GM12892 (cell line): ENCODE measurements at regions not wholly inside any gene's neighbourhood (a gene's known extent, or its start where the extent isn't known, plus 50 kb on each side); places are given as distances from the start of the nearest gene placed in this dataset.

ENCODE experiments used
- DNase-seq: peaks from one replicate; pipeline ENCODE4 v3.0.0; 2011; ENCODE audit not compliant: insufficient read length
- FAIRE-seq: peaks from 2 replicates; lab custom pipeline; 2011; peaks lifted over from hg19 to GRCh38; lab: Jason Lieb, UNC
- POLR2A ChIP-seq: IDR thresholded peaks from 2 replicates; pipeline ENCODE4 v1.6.1; 2011; ENCODE audit warnings: low read depth, low read length, control low read depth
- POLR2AphosphoS5 ChIP-seq: IDR thresholded peaks from 2 replicates; pipeline ENCODE4 v1.6.1; 2011; ENCODE audit warnings: low read depth, low read length, control low read depth
- TAF1 ChIP-seq: IDR thresholded peaks from 2 replicates; pipeline ENCODE4 v1.6.1; 2011; ENCODE audit warnings: low read depth, mild to moderate bottlenecking, control low read depth, low read length, borderline replicate concordance

DNA sequence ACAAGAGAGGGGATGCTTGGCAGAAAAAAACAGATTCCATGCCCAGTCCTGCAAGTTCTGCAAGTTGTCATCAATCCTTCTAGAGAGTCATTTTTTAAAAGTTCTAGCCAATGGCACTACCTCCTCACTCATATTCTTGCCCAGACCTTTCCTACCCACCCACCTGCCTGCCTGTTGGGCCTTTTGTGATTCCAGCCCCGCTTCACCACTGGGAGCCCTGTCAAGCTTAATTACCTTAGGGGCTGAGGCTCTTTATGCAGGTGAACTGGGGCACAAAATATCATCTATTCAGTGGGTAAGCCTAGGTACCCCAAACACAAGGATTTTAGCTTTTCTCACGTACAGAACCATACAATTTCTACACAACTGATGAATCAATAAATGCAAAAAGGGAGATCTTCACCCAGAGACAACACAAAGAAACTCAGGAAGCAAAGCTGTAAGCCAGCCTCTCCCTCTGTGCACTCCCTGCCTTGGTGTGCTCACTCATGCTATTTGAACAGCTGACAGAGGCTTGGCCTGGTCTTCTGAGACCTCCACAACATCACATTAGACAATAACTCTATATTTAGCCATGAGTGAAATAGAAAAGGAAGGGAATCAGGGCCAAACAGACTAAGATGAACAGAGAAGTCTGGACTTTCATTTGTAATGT, 222.6 kb downstream of the HTR7 start:
- DNase-seq, result no peak
- TF ChIP-seq POLR2A, result no peak
- no peak for TF ChIP-seq POLR2AphosphoS5
- no peak for TF ChIP-seq TAF1
- no peak for FAIRE-seq

GRCh38 chr10:90640756-90641155, 217.1 kb downstream of the HTR7 start:
- FAIRE-seq, result no peak
- TF ChIP-seq POLR2AphosphoS5 (no peak), POLR2A (no peak), TAF1 (no peak)
- DNase-seq, result no peak

DNA sequence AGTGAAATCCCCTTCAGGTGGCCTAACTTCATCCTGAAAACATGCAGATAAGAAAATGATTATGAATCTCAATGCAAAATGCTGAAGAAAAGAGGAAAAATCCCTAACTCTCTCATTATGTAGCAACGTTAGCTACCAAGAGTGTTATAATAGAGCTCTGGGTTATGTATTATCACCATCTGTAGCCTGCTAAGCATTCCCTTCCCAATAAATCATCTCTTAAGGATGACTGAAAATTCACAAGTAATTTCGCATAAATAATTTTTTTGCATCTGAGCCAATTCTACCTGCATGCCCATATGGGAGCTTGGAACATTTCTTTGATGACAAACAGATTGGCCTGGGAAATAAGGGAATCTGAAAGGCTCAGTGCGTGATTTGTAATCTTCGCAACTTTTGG, 216.1 kb downstream of the HTR7 start:
- FAIRE-seq (no peak), DNase-seq (no peak)
- TF ChIP-seq POLR2A (no peak), POLR2AphosphoS5 (no peak), TAF1 (no peak)

GRCh38 chr10:90642136-90642535, 215.7 kb downstream of the HTR7 start:
- TF ChIP-seq TAF1 (no peak), POLR2AphosphoS5 (no peak), POLR2A (no peak)
- FAIRE-seq (no peak), DNase-seq (no peak)

DNA sequence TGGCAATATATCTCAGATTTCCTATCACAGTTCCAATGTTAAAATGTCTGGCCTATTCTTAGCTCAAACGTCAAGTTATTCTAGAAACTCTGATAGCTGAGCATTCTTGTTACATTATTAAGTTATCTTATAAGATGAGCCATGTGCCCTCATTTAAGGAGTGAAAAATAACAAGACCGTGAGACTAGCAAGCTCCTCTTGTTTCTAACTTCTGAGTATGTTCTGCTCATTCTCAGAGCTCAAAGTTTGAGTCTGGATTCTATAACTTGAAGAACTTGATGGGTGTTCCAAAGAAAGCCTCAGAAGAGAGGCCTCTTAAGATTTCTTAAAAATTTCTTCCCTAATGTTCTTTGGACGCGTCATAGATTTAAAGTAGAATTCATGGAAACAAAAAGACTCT, 215.2 kb downstream of the HTR7 start:
- no peak for DNase-seq
- FAIRE-seq, result no peak
- TF ChIP-seq TAF1 (no peak), POLR2AphosphoS5 (no peak), POLR2A (no peak)

DNA sequence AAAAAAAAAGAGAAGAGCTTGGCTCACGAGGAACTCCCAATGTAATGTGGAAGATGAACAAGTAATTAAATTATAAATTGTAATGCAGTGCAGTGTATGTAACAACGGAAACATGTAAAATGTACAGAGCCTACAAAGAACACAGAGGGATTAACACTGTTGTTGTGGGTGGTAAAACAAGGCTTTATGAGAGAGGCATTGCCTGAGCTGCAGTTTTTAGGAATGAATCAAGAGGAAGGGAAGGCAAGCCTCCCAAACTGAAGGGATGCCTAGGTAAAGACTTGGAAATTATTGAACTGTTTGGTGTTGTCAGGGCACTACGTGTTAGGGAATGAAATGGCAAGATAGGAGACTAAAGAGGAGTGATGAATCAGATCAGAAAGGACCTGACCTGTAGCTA, 213.7 kb downstream of the HTR7 start:
- DNase-seq (no peak), FAIRE-seq (no peak)
- TF ChIP-seq TAF1 (no peak), POLR2A (no peak), POLR2AphosphoS5 (no peak)

DNA sequence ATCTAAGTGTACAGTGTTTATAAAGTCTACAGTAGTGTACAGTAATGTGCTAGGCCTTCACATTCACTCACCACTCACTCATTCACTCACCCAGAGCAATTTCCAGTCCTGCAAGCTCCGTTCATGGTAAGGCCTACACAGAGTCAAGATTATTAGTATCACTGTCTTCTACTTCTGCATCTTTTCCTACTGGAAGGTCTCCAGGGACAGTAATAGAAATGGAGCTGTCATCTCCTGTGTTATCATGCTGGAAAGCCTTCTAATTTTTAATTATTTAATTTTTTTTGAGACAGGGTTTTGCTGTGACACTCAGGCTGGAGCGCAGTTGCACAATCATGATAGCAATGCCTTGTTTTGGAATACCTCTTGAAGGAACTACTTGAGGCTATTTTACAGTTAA, 207.0 kb downstream of the HTR7 start:
- FAIRE-seq (no peak), DNase-seq (no peak)
- TF ChIP-seq TAF1 (no peak), POLR2A (no peak), POLR2AphosphoS5 (no peak)

GRCh38 chr10:90652519-90652918, 205.3 kb downstream of the HTR7 start:
- no peak for FAIRE-seq
- no peak for TF ChIP-seq TAF1
- no peak for TF ChIP-seq POLR2AphosphoS5
- TF ChIP-seq POLR2A, result no peak
- no peak for DNase-seq

GRCh38 chr10:90658791-90659190, 199.0 kb downstream of the HTR7 start:
- DNase-seq (no peak), FAIRE-seq (no peak)
- TF ChIP-seq POLR2A (no peak), POLR2AphosphoS5 (no peak)

- TF ChIP-seq TAF1, result no peak
- no peak for TF ChIP-seq POLR2AphosphoS5
- TF ChIP-seq POLR2A, result no peak
- FAIRE-seq (no peak), DNase-seq (no peak)
Observed at GRCh38 chr10:90665905-90666662, 191.8 kb downstream of the HTR7 start.

GRCh38 chr10:90674461-90674860, 183.4 kb downstream of the HTR7 start:
- FAIRE-seq, result no peak
- DNase-seq, result no peak
- TF ChIP-seq POLR2AphosphoS5 (no peak), TAF1 (no peak), POLR2A (no peak)

DNA sequence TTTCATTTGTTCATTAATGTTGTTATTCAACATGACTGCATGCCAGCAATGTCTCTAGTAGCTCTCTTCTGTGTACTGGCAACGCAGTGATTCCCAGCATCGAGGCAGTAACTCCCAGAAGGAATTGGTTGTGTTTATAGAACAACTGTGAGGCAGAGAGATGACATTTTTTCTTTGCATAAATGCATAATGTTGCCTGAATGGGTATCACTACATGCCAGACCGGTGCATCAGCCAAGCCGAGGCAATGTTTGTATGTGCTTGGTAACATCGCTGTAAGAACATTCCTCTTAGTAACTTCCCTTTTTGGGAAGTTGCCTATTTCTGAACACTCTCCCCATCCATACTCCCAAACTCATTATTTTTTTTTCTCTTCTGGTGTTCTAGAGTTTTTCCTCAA, 182.9 kb downstream of the HTR7 start:
- no peak for FAIRE-seq
- DNase-seq, result no peak

More for the DNA sequence above, 182.9 kb downstream of the HTR7 start:
- TF ChIP-seq POLR2A (no peak), TAF1 (no peak), POLR2AphosphoS5 (no peak)
